Keratinocyte (primary cell): ENCODE measurements at regions not wholly inside any gene's neighbourhood (a gene's known extent, or its start where the extent isn't known, plus 50 kb on each side); places are given as distances from the start of the nearest gene placed in this dataset.

Experiments
- DNase-seq: peaks from one replicate; pipeline ENCODE4 v3.0.0-alpha.2; 2011; ENCODE audit warnings: low read depth, missing footprints, low spot score
- FAIRE-seq: peaks from 2 replicates; lab custom pipeline; 2011; peaks lifted over from hg19 to GRCh38; lab: Jason Lieb, UNC
- H2AFZ ChIP-seq: 2 replicates; pipeline ENCODE4 v1.6.0; 2012; ENCODE audit warnings: low read length, control low read depth, inconsistent platforms; ENCODE audit not compliant: control insufficient read depth
- H3K27ac ChIP-seq: 2 replicates; pipeline ENCODE4 v1.5.1; 2011; ENCODE audit warnings: low read length; ENCODE audit not compliant: control insufficient read depth, insufficient read depth
- H3K27me3 ChIP-seq: 3 replicates; pipeline ENCODE4 v1.6.0; 2011; ENCODE audit warnings: low read length; ENCODE audit not compliant: control insufficient read depth, insufficient read depth; ENCODE audit errors: extremely low read depth
- H3K36me3 ChIP-seq, 2 experiments: 2 replicates in 1 of 2; 3 replicates in 1 of 2; pipeline ENCODE4 v1.5.1; 2011; ENCODE audit warnings: low read length in 2 of 2, mild to moderate bottlenecking in 1 of 2; ENCODE audit not compliant: control insufficient read depth in 2 of 2, insufficient read depth in 2 of 2; ENCODE audit errors: extremely low read depth in 1 of 2
- H3K4me1 ChIP-seq: 3 replicates; pipeline ENCODE4 v1.5.1; 2011; ENCODE audit warnings: low read length; ENCODE audit not compliant: control insufficient read depth, insufficient read depth; ENCODE audit errors: extremely low read depth
- H3K4me2 ChIP-seq: 3 replicates; pipeline ENCODE4 v1.6.0; 2011; ENCODE audit warnings: low read depth, low read length; ENCODE audit not compliant: control insufficient read depth, insufficient read depth; ENCODE audit errors: extremely low read depth
- H3K4me3 ChIP-seq, 3 experiments: fragments of 200-600 bp in 1 of 3; sonication (generic) in 1 of 3; 2 replicates in 2 of 3; 3 replicates in 1 of 3; pipeline ENCODE4 v1.5.1; 2011 to 2016; ENCODE audit warnings: low read length in 3 of 3, mild to moderate bottlenecking in 3 of 3, control low read depth in 2 of 3, inconsistent platforms in 1 of 3, low read depth in 1 of 3, mixed read lengths in 1 of 3, mixed run types in 1 of 3, moderate library complexity in 1 of 3; ENCODE audit not compliant: control insufficient read depth in 2 of 3, insufficient read depth in 2 of 3; ENCODE audit errors: extremely low read depth in 1 of 3
- H3K79me2 ChIP-seq: 2 replicates; pipeline ENCODE4 v1.6.0; 2012; ENCODE audit warnings: low read length; ENCODE audit not compliant: control insufficient read depth, insufficient read depth
- H3K9ac ChIP-seq: 3 replicates; pipeline ENCODE4 v1.6.0; 2011; ENCODE audit warnings: low read length; ENCODE audit not compliant: control insufficient read depth, insufficient read depth; ENCODE audit errors: extremely low read depth
- H3K9me1 ChIP-seq: 3 replicates; pipeline ENCODE4 v1.6.0; 2011; ENCODE audit warnings: low read length; ENCODE audit not compliant: control insufficient read depth, insufficient read depth; ENCODE audit errors: extremely low read depth
- H3K9me3 ChIP-seq: 2 replicates; pipeline ENCODE4 v1.5.1; 2012; ENCODE audit warnings: low read depth, low read length; ENCODE audit not compliant: control insufficient read depth
- H4K20me1 ChIP-seq: 3 replicates; pipeline ENCODE4 v1.6.0; 2011; ENCODE audit warnings: low read length; ENCODE audit not compliant: control insufficient read depth, insufficient read depth; ENCODE audit errors: extremely low read depth
- CTCF ChIP-seq, 3 experiments: IDR thresholded peaks in 1 of 3; conservative IDR thresholded peaks in 1 of 3; optimal IDR thresholded peaks in 1 of 3; 2 replicates in 2 of 3; 3 replicates in 1 of 3; pipeline versions ENCODE3 to v1.5.1; 2011; ENCODE audit warnings: low read length in 3 of 3, mild to moderate bottlenecking in 3 of 3, moderate library complexity in 2 of 3, control low read depth in 1 of 3, inconsistent platforms in 1 of 3; ENCODE audit not compliant: insufficient read depth in 2 of 3; ENCODE audit errors: extremely low read depth in 1 of 3
- EZH2 ChIP-seq: IDR thresholded peaks from one replicate; pipeline ENCODE4 v1.6.1; 2012; ENCODE audit warnings: inconsistent platforms, mild to moderate bottlenecking, low read length, moderate library complexity
- dilution Hi-C: fragments of 300-500 bp; cut with MboI; formaldehyde crosslinking; loops from one replicate; pipeline ENCODE4 v1.7.0; 2020; ENCODE audit warnings: low sequenced_read_pairs; ENCODE audit not compliant: extremely low pct_ligation_motif_present

GRCh38 chr4:30840571-30840970 lies 120.4 kb downstream of the PCDH7 start:
- Histone ChIP-seq H3K4me1 (peaks cover 9% of the 10 kb centered on the region), H3K36me3 (no peaks in the 10 kb centered on the region), H3K4me2 (no peak overlapping the region), H3K9ac (no peak overlapping the region), H3K27ac (no peak overlapping the region), H4K20me1 (no peaks in the 10 kb centered on the region), H3K27me3 (no peaks in the 10 kb centered on the region), H3K4me3 (no peak overlapping the region), H3K9me1 (no peaks in the 10 kb centered on the region), H3K9me3 (no peaks in the 10 kb centered on the region), H3K79me2 (no peaks in the 10 kb centered on the region), H2AFZ (no peak overlapping the region)
- dilution Hi-C loops = no loop called here
- no peak for FAIRE-seq
- DNase-seq = no peak
- no peak for TF ChIP-seq EZH2
- no peak for TF ChIP-seq CTCF (optimal IDR thresholded peaks at IDR 0.05 in 1 of 3, IDR thresholded peaks at IDR 0.05 in 1 of 3, conservative IDR thresholded peaks at IDR 0.05 in 1 of 3; ENCODE audit: extremely low read depth in 1 of 3, insufficient read depth in 2 of 3, low read length in 3 of 3)

GRCh38 chr4:30842142-30842541 lies 122.0 kb downstream of the PCDH7 start:
- no peak overlapping the region for H3K27ac ChIP-seq
- no peak overlapping the region for H3K4me3 ChIP-seq
- H3K36me3 ChIP-seq = no peaks in the 10 kb centered on the region
- H4K20me1 ChIP-seq = no peaks in the 10 kb centered on the region
- no peaks in the 10 kb centered on the region for H3K27me3 ChIP-seq
- H2AFZ ChIP-seq = no peak overlapping the region
- H3K79me2 ChIP-seq = no peaks in the 10 kb centered on the region
- no peak for TF ChIP-seq CTCF (optimal IDR thresholded peaks at IDR 0.05 in 1 of 3, IDR thresholded peaks at IDR 0.05 in 1 of 3, conservative IDR thresholded peaks at IDR 0.05 in 1 of 3; ENCODE audit: extremely low read depth in 1 of 3, insufficient read depth in 2 of 3, low read length in 3 of 3)
- TF ChIP-seq EZH2 = no peak
- no peaks in the 10 kb centered on the region for H3K9me1 ChIP-seq
- no peak overlapping the region for H3K9ac ChIP-seq
- FAIRE-seq (no peak), DNase-seq (no peak)
- no peak overlapping the region for H3K4me2 ChIP-seq
- dilution Hi-C loops = no loop called here
- no peaks in the 10 kb centered on the region for H3K9me3 ChIP-seq
- H3K4me1 ChIP-seq = peaks cover 9% of the 10 kb centered on the region
